ENCODE measurements at regions not wholly inside any gene's neighbourhood (a gene's known extent, or its start where the extent isn't known, plus 50 kb on each side); places are given as distances from the start of the nearest gene placed in this dataset.
"Not testable (repeated sequence)": the region's sequence is repeated elsewhere in the genome, so short reads cannot be mapped to it uniquely, and the experiment has no call there.

- no peak for DNase-seq (ENCODE audit: low read depth in 3 of 3)
Measured at GRCh38 chr7:42567051-42567450, 330.0 kb upstream of the GLI3 start.

DNA sequence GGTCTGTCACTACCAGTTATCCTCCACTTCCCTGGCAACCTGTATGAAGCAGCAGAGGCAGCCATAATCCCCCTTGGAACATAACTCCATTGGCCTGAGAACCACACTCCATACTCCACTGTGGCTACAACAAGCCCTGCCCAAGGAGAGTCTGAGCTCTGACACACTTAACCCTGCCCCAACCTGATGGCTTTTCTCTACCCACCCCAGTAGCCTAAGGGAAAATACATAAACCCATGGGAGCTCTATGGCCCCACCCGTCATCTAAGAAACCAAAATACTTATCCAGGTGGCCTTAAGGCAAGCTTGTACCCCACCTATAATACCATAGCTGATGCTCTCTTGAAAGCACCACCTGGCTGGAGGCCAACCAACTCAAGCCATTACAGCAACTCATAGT, 324.8 kb upstream of the GLI3 start:
- no peak for DNase-seq (ENCODE audit: low read depth in 3 of 3)

DNA sequence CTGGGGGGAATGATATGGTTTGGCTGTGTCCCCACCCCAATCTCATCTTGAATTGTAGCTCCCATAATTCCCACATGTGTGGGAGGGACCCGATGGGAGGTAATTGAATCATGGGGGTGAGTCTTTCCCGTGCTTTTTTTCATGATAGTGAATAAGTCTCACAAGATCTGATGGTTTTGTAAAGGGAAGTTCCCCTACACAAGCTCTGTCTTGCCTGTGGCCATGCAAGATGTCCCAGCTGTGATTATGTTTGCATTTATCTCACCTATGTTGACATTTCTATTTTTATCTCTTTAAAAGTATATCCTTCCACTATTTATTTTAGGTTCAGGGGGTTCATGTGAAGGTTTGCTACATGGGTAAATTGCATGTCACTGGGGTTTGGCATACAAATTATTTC, 323.9 kb upstream of the GLI3 start:
- no peak for DNase-seq (ENCODE audit: low read depth in 3 of 3)

DNA sequence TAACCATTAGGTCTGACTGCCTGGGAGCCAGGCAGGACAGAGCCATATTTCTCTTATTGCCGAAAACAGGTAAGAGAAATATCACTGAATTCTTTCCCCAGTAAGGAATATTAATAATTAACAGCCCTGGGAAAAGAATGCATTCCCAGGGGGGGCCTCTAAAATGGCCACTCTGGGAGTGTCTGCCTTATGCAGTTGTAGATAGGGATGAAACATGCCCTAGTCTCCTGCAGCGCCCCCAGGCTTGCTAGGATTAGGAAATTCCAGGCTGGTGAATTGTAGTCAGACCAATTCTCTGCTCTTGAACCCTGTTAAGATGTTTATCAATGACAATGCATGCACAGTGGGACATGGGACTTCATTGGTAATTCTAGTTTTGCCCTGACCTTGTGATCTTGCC, 317.9 kb upstream of the GLI3 start:
- not testable (repeated sequence) for DNase-seq (ENCODE audit: low read depth in 3 of 3)

- no peak for DNase-seq (ENCODE audit: low read depth in 3 of 3)
Measured at GRCh38 chr7:42552227-42552626, 315.2 kb upstream of the GLI3 start.

GRCh38 chr7:42550706-42551470, 313.9 kb upstream of the GLI3 start:
- DNase-seq (ENCODE audit: low read depth in 3 of 3), result no peak

- DNase-seq (ENCODE audit: low read depth in 3 of 3), result no peak
Measured at GRCh38 chr7:42549866-42550485, 313.0 kb upstream of the GLI3 start.

DNA sequence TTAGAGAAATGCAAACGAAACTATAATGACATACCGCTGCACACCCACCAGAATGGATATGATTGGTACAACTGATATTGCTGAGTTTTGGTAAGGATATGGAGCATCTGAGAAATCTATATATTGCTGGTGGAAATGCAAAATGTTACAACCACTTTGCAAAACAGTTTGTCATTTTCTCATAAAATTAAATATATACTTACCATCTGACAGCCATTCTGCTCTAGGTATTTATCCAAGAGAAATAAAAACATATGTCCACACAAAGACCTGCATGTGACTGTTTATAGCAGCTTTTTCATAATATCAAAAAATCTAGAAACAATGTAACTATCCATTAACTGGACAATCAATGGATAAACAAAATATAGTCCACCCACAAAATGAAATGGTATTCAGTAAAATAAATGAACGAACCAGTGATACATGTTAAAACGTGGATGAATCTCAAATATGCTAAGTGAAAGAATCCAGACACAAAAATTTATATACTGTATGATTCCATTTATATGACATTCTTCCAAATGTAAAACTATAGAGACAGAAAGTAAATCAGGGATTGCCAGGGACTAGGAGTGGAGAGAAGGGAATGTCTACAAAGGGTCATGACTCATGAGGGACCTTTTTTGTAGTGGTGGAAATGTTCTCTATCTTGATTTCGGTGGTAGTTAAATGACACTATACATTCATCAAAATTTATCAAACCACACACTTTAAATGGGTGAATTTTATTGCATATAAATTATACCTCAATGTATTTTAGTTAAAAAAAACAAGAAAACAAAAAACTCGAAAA, 312.0 kb upstream of the GLI3 start:
- DNase-seq (ENCODE audit: low read depth in 3 of 3), result no peak

DNA sequence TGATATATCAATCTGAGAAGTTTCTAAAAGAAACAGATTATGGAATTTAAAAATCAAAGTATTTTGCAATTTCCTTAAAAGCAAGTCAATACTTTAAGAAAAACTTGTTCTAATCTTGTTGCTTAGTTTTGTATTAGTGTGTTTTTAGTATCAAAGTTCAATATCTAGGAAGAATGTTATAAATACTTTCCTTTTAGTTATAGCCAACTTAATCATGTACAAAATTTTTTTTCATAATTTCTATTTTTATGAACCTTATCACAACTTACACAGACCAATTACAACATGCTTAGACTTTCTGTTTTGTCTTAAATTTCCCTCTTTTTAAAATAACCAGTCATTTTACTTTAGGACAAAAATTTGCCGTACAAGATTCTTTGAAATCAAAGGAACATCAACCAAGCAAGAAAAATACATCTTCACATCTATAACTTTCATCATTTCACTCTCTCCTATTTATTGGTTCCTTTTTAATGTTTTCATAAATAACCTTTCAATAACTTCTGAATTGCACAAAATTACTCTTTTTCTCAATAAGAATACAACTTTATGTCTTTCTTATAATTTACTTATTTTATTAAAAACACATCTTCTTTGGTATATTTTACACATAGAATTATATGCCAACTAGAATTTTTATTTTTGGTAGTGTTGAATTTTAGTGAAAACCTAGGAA, 308.2 kb upstream of the GLI3 start:
- no peak for DNase-seq (ENCODE audit: low read depth in 3 of 3)

GRCh38 chr7:42543953-42544352, 306.9 kb upstream of the GLI3 start:
- DNase-seq (ENCODE audit: low read depth in 3 of 3), result no peak

GRCh38 chr7:42542446-42542845, 305.4 kb upstream of the GLI3 start:
- not testable (repeated sequence) for DNase-seq (ENCODE audit: low read depth in 3 of 3)

- no peak for DNase-seq (ENCODE audit: low read depth in 3 of 3)
Measured at GRCh38 chr7:42534441-42534840, 297.4 kb upstream of the GLI3 start.

GRCh38 chr7:42527004-42527403, 290.0 kb upstream of the GLI3 start:
- no peak for DNase-seq (ENCODE audit: low read depth in 3 of 3)

- DNase-seq (ENCODE audit: low read depth in 3 of 3), result no peak
Measured at GRCh38 chr7:42522227-42522991, 285.4 kb upstream of the GLI3 start.

DNA sequence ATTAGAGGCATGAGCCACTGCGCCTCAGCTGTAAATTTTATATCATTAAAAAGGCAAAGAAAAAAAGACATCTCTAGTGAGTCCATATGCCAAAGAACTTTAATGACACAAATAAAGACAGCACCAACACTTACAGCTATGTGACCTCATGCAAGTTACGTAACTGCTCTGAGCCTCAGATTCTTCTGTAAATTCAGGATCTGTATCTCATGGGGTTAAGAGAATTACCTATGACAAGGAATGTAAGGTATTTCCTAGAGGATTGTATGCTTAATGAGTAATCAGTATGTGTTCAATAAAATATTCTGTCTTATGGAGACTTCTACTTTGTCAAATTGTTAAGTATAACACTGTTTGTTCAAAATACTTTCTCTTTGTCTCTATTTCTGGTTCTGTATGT, 274.0 kb upstream of the GLI3 start:
- DNase-seq (ENCODE audit: low read depth in 3 of 3), result no peak

- no peak for DNase-seq (ENCODE audit: low read depth in 3 of 3)
Measured at GRCh38 chr7:42506097-42506496, 269.1 kb upstream of the GLI3 start.

DNA sequence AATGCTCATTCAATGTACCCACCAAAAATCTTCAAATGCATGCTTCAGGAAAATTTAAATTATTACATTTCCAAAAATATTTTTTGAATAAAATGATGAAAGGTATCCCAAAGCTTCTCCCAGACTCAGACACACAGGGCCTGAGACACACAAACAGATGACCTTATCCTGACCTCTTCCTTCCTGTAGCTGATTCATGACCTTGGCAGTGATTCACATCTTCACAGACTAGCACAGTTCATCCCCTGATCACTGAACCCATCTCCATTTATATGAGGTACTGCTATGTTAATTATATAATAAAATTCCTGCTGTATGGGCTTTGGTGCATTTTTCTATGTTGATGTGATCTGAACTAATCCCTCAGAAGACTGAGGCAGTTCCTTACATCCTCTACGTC, 265.0 kb upstream of the GLI3 start:
- no peak for DNase-seq (ENCODE audit: low read depth in 3 of 3)

DNA sequence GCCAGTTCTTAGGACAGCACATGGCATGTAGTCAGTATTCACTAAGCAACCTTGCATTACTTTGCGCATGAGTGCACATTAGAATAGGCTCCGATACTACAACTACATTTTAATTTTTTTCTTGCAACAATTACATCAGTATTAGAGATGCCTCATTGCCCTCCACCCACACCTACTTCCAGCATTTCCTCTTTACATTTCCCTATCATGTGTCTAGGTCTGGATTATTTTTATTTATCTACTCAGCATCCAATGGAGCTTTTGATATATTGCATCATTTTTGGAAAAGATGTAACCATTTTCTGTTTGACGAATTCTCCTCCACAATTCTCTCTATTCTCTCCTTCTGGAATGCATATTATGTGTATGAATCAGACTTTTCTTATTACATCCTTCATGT, 258.2 kb upstream of the GLI3 start:
- DNase-seq (ENCODE audit: low read depth in 3 of 3), result no peak

- DNase-seq (ENCODE audit: low read depth in 3 of 3), result no peak
Measured at GRCh38 chr7:42494736-42495135, 257.7 kb upstream of the GLI3 start.

- DNase-seq (ENCODE audit: low read depth in 3 of 3), result no peak
Measured at GRCh38 chr7:42494199-42494710, 257.2 kb upstream of the GLI3 start.

All from stimulated activated CD4-positive, alpha-beta T cell treated with anti-CD3 and anti-CD28 coated beads, TNF-alpha, amount 100 ng/mL, for 48 hours (primary cell).